Adrenal gland (tissue), 9 donors: ENCODE measurements at regions not wholly inside any gene's neighbourhood (a gene's known extent, or its start where the extent isn't known, plus 50 kb on each side); places are given as distances from the start of the nearest gene placed in this dataset.

Experiments
- DNase-seq, 7 donors: peaks; one replicate each; pipeline ENCODE4 v3.0.0-alpha.2; 2019 to 2020
- H3K27ac ChIP-seq, 5 donors: fragments of 200-600 bp; sonication (generic) in 4 of 5; 1 replicate in 3 of 5; 2 replicates in 2 of 5; pipeline versions ENCODE4 v1.5.1 to v1.8.0; 2016 to 2020; ENCODE audit warnings: mild to moderate bottlenecking in 1 of 5
- H3K27me3 ChIP-seq: fragments of 200-600 bp; 2 replicates; pipeline ENCODE4 v1.8.0; 2021
- H3K36me3 ChIP-seq, 2 donors: fragments of 200-600 bp; replicated peaks in 1 of 2; 1 replicate in 1 of 2; 2 replicates in 1 of 2; pipeline versions ENCODE4 v1.5.1 to v1.8.0; 2018 to 2022
- H3K4me1 ChIP-seq, 2 donors: fragments of 200-600 bp; replicated peaks in 1 of 2; 1 replicate in 1 of 2; 2 replicates in 1 of 2; pipeline versions ENCODE4 v1.5.1 to v1.8.0; 2018 to 2021
- H3K4me3 ChIP-seq, 4 donors: fragments of 200-600 bp; sonication (generic) in 3 of 4; one replicate each; pipeline ENCODE4 v1.5.1; 2016 to 2018
- H3K9me3 ChIP-seq, 3 donors: fragments of 200-600 bp; sonication (generic) in 1 of 3; replicated peaks in 1 of 3; 1 replicate in 2 of 3; 2 replicates in 1 of 3; pipeline versions ENCODE4 v1.5.1 to v1.8.0; 2016 to 2021
- CTCF ChIP-seq, 6 experiments: fragments of 450-650 bp in 4 of 6; fragments of 200-600 bp in 2 of 6; sonication (generic) in 1 of 6; IDR thresholded peaks; 1 replicate in 5 of 6; 2 replicates in 1 of 6; pipeline versions ENCODE4 v1.5.1 to v1.8.0; 2016 to 2021; ENCODE audit warnings: antibody characterized with exemption in 6 of 6, mild to moderate bottlenecking in 2 of 6, moderate library complexity in 1 of 6
- POLR2A ChIP-seq, 2 donors: fragments of 450-650 bp; IDR thresholded peaks; one replicate each; pipeline ENCODE4 v1.6.1; 2017; ENCODE audit warnings: antibody characterized with exemption in 2 of 2, mild to moderate bottlenecking in 2 of 2, moderate library complexity in 1 of 2
- WGBS, 4 donors: extraction: QIAGEN DNeasy Blood & Tissue Kit in 2 of 4; methylation state at CpG; one replicate each; pipeline versions ENCODE4 v1.1.5 to v1.1.7; 2013 to 2017; 5-methylcytosine and 5-hydroxymethylcytosine counted together
- intact Hi-C, 2 donors: fragments of 100-400 bp; cut with DNase I; formaldehyde crosslinking; loops; one replicate each; pipeline versions ENCODE4 v1.14.1 to v1.15.0; 2022 to 2023
- donor health status: healthy with polysubstance abuse.
- donor health status: Bipolar disorder and iron deficiency.
- donor health status: DM: yes; HTN: yes; CAD: no.
- donor health status: DM: no; HTN: no; CAD: no.
- donor health status: DM: no; HTN: no; CAD: no.

- intact Hi-C loops, result no loop called here
Observed at GRCh38 chr12:34377243-34378035, 355.1 kb downstream of the ALG10 start.

DNA sequence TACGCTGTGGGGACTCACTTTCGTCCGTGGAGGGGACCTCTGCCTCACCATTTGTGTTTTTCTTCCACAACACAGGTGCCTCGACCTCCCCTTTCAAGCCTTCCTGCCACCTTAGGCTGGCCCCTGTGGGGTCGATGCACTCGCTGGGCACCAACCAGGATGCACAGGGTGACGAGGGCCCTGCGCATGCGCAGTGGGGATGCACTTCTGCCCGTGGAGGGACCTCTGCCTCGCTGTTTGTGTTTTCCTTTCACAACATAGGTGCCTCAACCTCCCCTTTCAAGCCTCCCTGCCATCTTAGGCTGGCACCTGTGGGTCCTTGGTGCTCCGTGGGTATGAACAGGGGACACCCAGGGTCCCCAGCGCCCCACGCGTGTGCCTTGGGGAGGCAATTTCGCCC, 356.8 kb downstream of the ALG10 start:
- H3K27me3 ChIP-seq, result no peaks in the 10 kb centered on the region
- H3K36me3 ChIP-seq, result no peaks in the 10 kb centered on the region
- no peak overlapping the region for H3K27ac ChIP-seq
- WGBS, 4 donors, result 38 to 57% (median 56%) methylated on average over 8 to 16 of the region's 16 CpGs
- no peak for DNase-seq
- no peak overlapping the region for H3K4me3 ChIP-seq
- TF ChIP-seq POLR2A (IDR thresholded peaks at IDR 0.05) (no peak), CTCF (IDR thresholded peaks at IDR 0.05) (no peak)
- H3K9me3 ChIP-seq, result no peaks in the 10 kb centered on the region
- no peaks in the 10 kb centered on the region for H3K4me1 ChIP-seq
- intact Hi-C loops, result no loop called here

More at GRCh38 chr12:34377243-34378035, 355.1 kb downstream of the ALG10 start:
- Histone ChIP-seq H3K27ac (no peak overlapping the region), H3K4me3 (no peak overlapping the region), H3K9me3 (no peaks in the 10 kb centered on the region), H3K27me3 (no peaks in the 10 kb centered on the region), H3K36me3 (no peaks in the 10 kb centered on the region), H3K4me1 (no peaks in the 10 kb centered on the region)
- no peak for DNase-seq
- no peak for TF ChIP-seq CTCF (IDR thresholded peaks at IDR 0.05)
- no peak for TF ChIP-seq POLR2A (IDR thresholded peaks at IDR 0.05)
- 62 to 74% (median 69%) methylated on average over 26 to 35 of the region's 35 CpGs for WGBS, 4 donors

DNA sequence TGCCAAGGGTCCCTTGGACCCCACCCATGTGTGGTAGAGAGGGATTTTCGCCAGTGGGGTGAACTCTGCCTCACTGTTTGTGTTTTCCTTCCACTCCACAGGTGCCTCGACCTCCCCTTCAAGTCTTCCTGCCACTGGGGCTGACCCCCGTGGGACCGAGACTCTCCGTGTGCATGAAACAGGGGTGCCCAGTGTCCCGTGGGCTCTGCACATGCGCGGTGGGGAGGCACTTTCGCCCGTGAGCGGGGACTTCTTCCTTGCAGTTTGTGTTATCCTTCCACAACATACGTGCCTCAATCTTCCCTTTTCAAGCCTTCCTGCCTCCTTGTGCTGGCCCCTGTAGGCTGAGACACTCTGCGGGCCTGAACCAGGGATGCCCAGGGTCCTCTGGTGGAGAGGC, 362.4 kb downstream of the ALG10 start:
- intact Hi-C loops, result no loop called here
- no peak for DNase-seq
- no peak for TF ChIP-seq CTCF (IDR thresholded peaks at IDR 0.05)
- no peak for TF ChIP-seq POLR2A (IDR thresholded peaks at IDR 0.05)
- 60 to 80% (median 76%) methylated on average over 6 to 13 of the region's 13 CpGs for WGBS, 4 donors
- no peak overlapping the region for H3K27ac ChIP-seq
- no peak overlapping the region for H3K4me3 ChIP-seq
- no peaks in the 10 kb centered on the region for H3K4me1 ChIP-seq
- no peaks in the 10 kb centered on the region for H3K36me3 ChIP-seq
- no peaks in the 10 kb centered on the region for H3K9me3 ChIP-seq
- H3K27me3 ChIP-seq, result no peaks in the 10 kb centered on the region

- TF ChIP-seq POLR2A (IDR thresholded peaks at IDR 0.05) (no peak), CTCF (IDR thresholded peaks at IDR 0.05) (no peak)
- Histone ChIP-seq H3K4me3 (no peak overlapping the region), H3K4me1 (no peaks in the 10 kb centered on the region), H3K36me3 (no peaks in the 10 kb centered on the region), H3K9me3 (no peaks in the 10 kb centered on the region), H3K27me3 (no peaks in the 10 kb centered on the region), H3K27ac (no peak overlapping the region)
- WGBS, 4 donors, result 54 to 71% (median 65%) methylated on average over 4 to 13 of the region's 13 CpGs
- DNase-seq, result no peak
- intact Hi-C loops, result no loop called here
Observed at GRCh38 chr12:34386016-34386415, 363.7 kb downstream of the ALG10 start.
